Endothelial cell of umbilical vein (primary cell): ENCODE measurements at regions not wholly inside any gene's neighbourhood (a gene's known extent, or its start where the extent isn't known, plus 50 kb on each side); places are given as distances from the start of the nearest gene placed in this dataset.

ENCODE experiments used
- BruUV-seq: library from RNA; stranded (reverse); fragments of 400-500 nt; replicated peaks from 2 replicates; lab custom pipeline; 2021; lab: Mats Ljungman, UMichigan
- CTCF ChIA-PET: fragments of 300-600, 350-600 bp; sonication (Branson Sonifier 250); formaldehyde crosslinking; loops from one replicate; lab custom pipeline; 2021; ENCODE audit warnings: antibody characterized with exemption, inconsistent platforms; lab: Charles Lee
- POLR2A ChIA-PET: fragments of 300-600, 350-600 bp; sonication (Branson Sonifier 250); formaldehyde crosslinking; loops from one replicate; lab custom pipeline; 2021; ENCODE audit warnings: antibody characterized with exemption, inconsistent platforms; lab: Charles Lee
- DNase-seq: peaks from one replicate; pipeline ENCODE4 v3.0.0-alpha.2; 2011; ENCODE audit warnings: low read depth, low spot score
- FAIRE-seq: peaks from 2 replicates; lab custom pipeline; 2011; peaks lifted over from hg19 to GRCh38; lab: Jason Lieb, UNC
- H2AFZ ChIP-seq: 2 replicates; pipeline ENCODE4 v1.6.0; 2012; ENCODE audit warnings: low read depth, low read length, control low read depth, inconsistent platforms
- H3K27ac ChIP-seq: 2 replicates; pipeline ENCODE4 v1.5.1; 2011; ENCODE audit warnings: low read depth, mild to moderate bottlenecking, control low read depth, low read length, moderate library complexity; ENCODE audit not compliant: insufficient read depth
- H3K27me3 ChIP-seq, 2 experiments: 2 replicates each; pipeline versions ENCODE4 v1.6.0 to v1.6.1; 2011; ENCODE audit warnings: low read length in 2 of 2, mixed read lengths in 1 of 2; ENCODE audit not compliant: control insufficient read depth in 2 of 2, insufficient read depth in 2 of 2
- H3K36me3 ChIP-seq, 2 experiments: 2 replicates in 1 of 2; 3 replicates in 1 of 2; pipeline ENCODE4 v1.5.1; 2011; ENCODE audit warnings: low read length in 2 of 2, mild to moderate bottlenecking in 1 of 2, moderate library complexity in 1 of 2; ENCODE audit not compliant: control insufficient read depth in 2 of 2, insufficient read depth in 2 of 2; ENCODE audit errors: extremely low read depth in 1 of 2
- H3K4me1 ChIP-seq: 3 replicates; pipeline ENCODE4 v1.5.1; 2011; ENCODE audit warnings: mild to moderate bottlenecking, low read length; ENCODE audit not compliant: control insufficient read depth, insufficient read depth; ENCODE audit errors: extremely low read depth
- H3K4me2 ChIP-seq: 2 replicates; pipeline ENCODE4 v1.6.1; 2011; ENCODE audit warnings: low read length, control low read depth, mixed read lengths; ENCODE audit not compliant: insufficient read depth
- H3K4me3 ChIP-seq, 3 experiments: fragments of 200-600 bp in 1 of 3; sonication (generic), shearing (Covaris generic) in 1 of 3; replicated peaks in 1 of 3; 2 replicates each; pipeline ENCODE4 v1.5.1; 2011 to 2016; ENCODE audit warnings: control low read depth in 3 of 3, low read length in 3 of 3, mild to moderate bottlenecking in 2 of 3, inconsistent platforms in 1 of 3, low read depth in 1 of 3, moderate library complexity in 1 of 3; ENCODE audit not compliant: insufficient read depth in 1 of 3
- H3K79me2 ChIP-seq: 2 replicates; pipeline ENCODE4 v1.6.0; 2012; ENCODE audit warnings: low read length, inconsistent platforms; ENCODE audit not compliant: control insufficient read depth, insufficient read depth
- H3K9ac ChIP-seq: replicated peaks from 2 replicates; pipeline ENCODE3; 2011; ENCODE audit warnings: low read length, control low read depth; ENCODE audit not compliant: insufficient read depth; ENCODE audit errors: extremely low read depth
- H3K9me1 ChIP-seq: replicated peaks from 3 replicates; pipeline ENCODE4 v1.6.0; 2011; ENCODE audit warnings: mild to moderate bottlenecking, low read length; ENCODE audit not compliant: control insufficient read depth, insufficient read depth; ENCODE audit errors: extremely low read depth
- H3K9me3 ChIP-seq: replicated peaks from 2 replicates; pipeline ENCODE4 v1.5.1; 2012; ENCODE audit warnings: low read length, inconsistent platforms; ENCODE audit not compliant: control insufficient read depth, insufficient read depth
- H4K20me1 ChIP-seq: replicated peaks from 2 replicates; pipeline ENCODE3; 2011; ENCODE audit warnings: mild to moderate bottlenecking, low read length; ENCODE audit not compliant: control insufficient read depth, insufficient read depth; ENCODE audit errors: extremely low read depth
- CTCF ChIP-seq, 2 donors: IDR thresholded peaks; 1 replicate in 1 of 2; 2 replicates in 1 of 2; pipeline ENCODE4 v1.5.1; 2011; ENCODE audit warnings: low read length in 2 of 2, mild to moderate bottlenecking in 2 of 2, moderate library complexity in 2 of 2, control low read depth in 1 of 2, inconsistent platforms in 1 of 2, low read depth in 1 of 2; ENCODE audit not compliant: insufficient read depth in 1 of 2; ENCODE audit errors: extremely low read depth in 1 of 2
- EZH2 ChIP-seq: IDR thresholded peaks from 2 replicates; pipeline ENCODE4 v1.6.1; 2012; ENCODE audit warnings: borderline replicate concordance, low read depth, mild to moderate bottlenecking, moderate library complexity, low read length, inconsistent platforms; ENCODE audit not compliant: severe bottlenecking
- FOS ChIP-seq: IDR thresholded peaks from 2 replicates; pipeline ENCODE4 v1.6.1; 2011; ENCODE audit warnings: mild to moderate bottlenecking, low read length, moderate library complexity, borderline replicate concordance; ENCODE audit not compliant: insufficient read depth
- GATA2 ChIP-seq: IDR thresholded peaks from 2 replicates; pipeline ENCODE4 v1.7.0; 2011; ENCODE audit warnings: low read depth, mild to moderate bottlenecking, moderate library complexity, mixed read lengths, low read length; ENCODE audit not compliant: insufficient read length, insufficient read depth
- JUN ChIP-seq: IDR thresholded peaks from 2 replicates; pipeline ENCODE4 v1.6.1; 2011; ENCODE audit warnings: borderline replicate concordance, low read depth; ENCODE audit not compliant: insufficient read length, insufficient read depth
- MAX ChIP-seq: IDR thresholded peaks from 2 replicates; pipeline ENCODE4 v1.6.1; 2011; ENCODE audit not compliant: insufficient read depth, insufficient read length
- MYC ChIP-seq: IDR thresholded peaks from one replicate; pipeline ENCODE4 v1.6.1; 2011; ENCODE audit warnings: mild to moderate bottlenecking, low read depth, low read length
- POLR2A ChIP-seq: IDR thresholded peaks from 2 replicates; pipeline ENCODE4 v1.6.1; 2012; ENCODE audit warnings: low read depth, mild to moderate bottlenecking, control low read depth, low read length
- POLR2AphosphoS5 ChIP-seq: IDR thresholded peaks from 2 replicates; pipeline ENCODE4 v1.6.1; 2012; ENCODE audit warnings: low read depth, mild to moderate bottlenecking, control low read depth, low read length, moderate library complexity; ENCODE audit not compliant: insufficient read depth
- dilution Hi-C: fragments of 300-500 bp; cut with MboI; formaldehyde crosslinking; loops from one replicate; pipeline ENCODE4 v1.15.0; 2019; ENCODE audit warnings: low sequenced_read_pairs; ENCODE audit not compliant: extremely low pct_ligation_motif_present
- intact Hi-C: fragments of 100-400 bp; cut with micrococcal nuclease; formaldehyde crosslinking; loops from one replicate; pipeline ENCODE4 v1.10.0; 2022

- H2AFZ ChIP-seq = no peak overlapping the region
- CTCF ChIA-PET = no interaction called here
- POLR2A ChIA-PET = no interaction called here
Observed at GRCh38 chr2:125408874-125409538, 1247.0 kb upstream of the GYPC start.

More at GRCh38 chr2:125408874-125409538, 1247.0 kb upstream of the GYPC start:
- Histone ChIP-seq H3K9ac (no peak overlapping the region), H4K20me1 (no peaks in the 10 kb centered on the region), H3K9me1 (no peaks in the 10 kb centered on the region), H3K4me1 (no peaks in the 10 kb centered on the region), H3K36me3 (no peaks in the 10 kb centered on the region), H3K27ac (no peak overlapping the region), H3K27me3 (no peaks in the 10 kb centered on the region), H3K4me3 (no peak overlapping the region), H3K79me2 (no peaks in the 10 kb centered on the region), H3K4me2 (no peak overlapping the region), H3K9me3 (peaks cover 3% of the 10 kb centered on the region)
- TF ChIP-seq JUN = no peak
- no peak for TF ChIP-seq CTCF (IDR thresholded peaks at IDR 0.05; ENCODE audit: extremely low read depth in 1 of 2, insufficient read depth in 1 of 2, low read depth in 1 of 2, low read length in 2 of 2)
- TF ChIP-seq EZH2 = no peak
- no peak for TF ChIP-seq POLR2A
- no peak for TF ChIP-seq FOS
- TF ChIP-seq MAX = no peak
- TF ChIP-seq MYC = no peak
- no peak for TF ChIP-seq POLR2AphosphoS5
- TF ChIP-seq GATA2 = no peak
- dilution Hi-C loops (no loop called here), intact Hi-C loops (no loop called here)
- BruUV-seq = no TSS peak
- FAIRE-seq = no peak
- no peak for DNase-seq
